ENCODE measurements at regions not wholly inside any gene's neighbourhood (a gene's known extent, or its start where the extent isn't known, plus 50 kb on each side); places are given as distances from the start of the nearest gene placed in this dataset.

DNA sequence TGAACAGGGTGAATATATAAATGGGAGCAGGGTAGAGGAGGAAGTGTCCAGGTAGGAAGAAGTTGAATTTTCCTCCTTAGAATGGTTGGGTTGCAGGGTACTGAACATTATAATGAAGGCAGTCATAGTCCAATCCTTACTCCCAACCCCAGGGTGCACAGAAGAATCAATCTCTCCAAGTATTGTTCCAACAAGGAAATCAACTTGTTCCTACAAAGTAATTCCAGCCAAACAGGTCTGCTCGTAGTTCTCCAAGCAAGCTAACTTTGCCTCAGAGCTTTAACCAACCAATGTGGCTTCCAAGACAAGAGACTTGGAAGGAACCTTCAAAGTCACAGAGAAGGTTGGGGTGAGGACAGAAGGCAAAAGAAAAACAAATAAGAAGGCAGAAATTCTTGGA is 527.2 kb downstream of the MED13L start:
- no peak for ATAC-seq (ENCODE audit: poor library complexity)
- DNase-seq = no peak
- intact Hi-C loops (cut with DNase I) = loop anchor here (5.0 kb wide), 1 partner anchor 1083 kb away; no protein-coding TSS in a partner anchor

DNA sequence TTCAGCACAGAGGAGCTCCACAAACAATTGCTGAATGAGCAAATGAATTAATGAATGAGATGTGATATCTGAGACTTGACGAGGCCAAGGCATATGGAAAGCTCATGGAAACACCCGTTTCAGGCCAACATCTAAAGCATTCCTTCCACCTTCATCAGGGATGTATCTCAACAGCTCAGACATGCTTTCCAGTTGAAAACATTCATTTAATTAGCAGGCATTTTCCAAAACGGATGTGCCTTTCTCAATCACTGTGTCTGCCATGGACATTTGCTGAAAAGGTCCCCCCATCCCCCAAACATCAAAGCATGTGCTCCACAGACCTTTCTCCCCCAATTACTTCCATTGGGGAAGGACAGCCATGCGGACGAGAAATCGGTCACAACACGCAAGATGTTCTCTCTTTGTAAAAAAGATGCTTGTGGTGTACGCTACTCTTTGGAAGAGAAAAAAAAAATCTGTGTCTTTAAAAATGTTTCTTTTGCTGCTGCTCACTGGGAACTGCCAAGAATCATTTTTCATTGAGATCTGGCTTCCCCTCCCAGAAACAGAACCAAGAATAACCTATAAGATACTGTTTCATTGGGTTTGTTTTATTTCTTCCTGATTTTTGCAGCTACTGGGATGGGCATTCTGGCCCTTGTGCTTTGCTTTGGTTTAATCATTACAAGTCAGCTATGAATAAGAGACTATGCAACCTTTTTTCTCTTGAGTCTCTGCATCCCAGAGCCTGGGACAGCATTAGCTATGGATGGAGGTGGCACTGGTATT is 528.2 kb downstream of the MED13L start:
- intact Hi-C loops (cut with DNase I) = no loop called here
- ATAC-seq (ENCODE audit: poor library complexity) (no peak), DNase-seq (no peak)

DNA sequence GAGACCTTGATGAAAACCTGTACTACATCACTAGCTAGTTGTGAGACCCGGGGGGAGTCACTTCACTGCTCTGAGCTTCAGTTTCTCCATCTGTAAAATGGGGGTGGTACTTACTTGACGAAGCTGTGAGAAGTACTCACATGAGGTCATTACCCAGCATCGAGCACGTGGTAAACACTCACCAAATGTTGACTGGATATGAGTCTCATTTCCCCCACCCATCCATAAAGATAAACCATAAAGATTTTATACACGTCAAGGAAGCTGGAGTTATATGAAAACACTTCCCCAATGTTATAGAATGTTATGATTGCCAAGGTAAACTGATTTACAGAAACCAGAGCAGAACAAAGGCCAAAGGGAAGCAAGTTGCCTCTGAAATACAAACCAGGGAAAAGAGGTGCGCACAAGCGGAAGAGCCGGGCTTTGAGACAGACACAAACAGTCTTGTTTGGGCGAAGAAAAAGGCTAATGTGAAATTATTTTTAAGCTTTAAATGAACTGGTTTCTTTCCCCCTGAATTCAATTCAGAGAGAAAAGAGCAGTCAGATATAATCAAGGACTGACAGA is 536.8 kb downstream of the MED13L start:
- ATAC-seq (ENCODE audit: poor library complexity) (no peak), DNase-seq (no peak)
- intact Hi-C loops (cut with DNase I) = no loop called here

DNA sequence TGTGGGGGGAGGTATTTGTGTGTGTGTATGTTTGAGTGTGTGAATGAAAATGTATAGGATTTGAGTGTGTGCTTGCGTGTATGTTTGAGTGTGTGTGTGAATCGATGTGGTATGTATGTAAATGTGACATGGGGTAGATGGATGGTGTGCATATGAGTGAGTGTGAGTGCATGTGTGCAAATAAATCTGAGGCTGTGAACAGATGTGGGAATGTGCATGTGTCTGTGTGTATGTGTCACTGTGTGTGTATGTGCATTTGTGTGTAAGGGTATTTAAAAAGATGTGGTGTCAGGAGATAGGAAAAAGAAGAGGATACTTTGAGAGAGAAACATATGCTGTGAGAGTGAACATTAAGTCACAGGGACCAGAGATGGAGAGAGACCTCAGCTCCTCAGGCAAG is 539.6 kb downstream of the MED13L start:
- DNase-seq (no peak), ATAC-seq (ENCODE audit: poor library complexity) (no peak)
- intact Hi-C loops (cut with DNase I) = no loop called here

DNA sequence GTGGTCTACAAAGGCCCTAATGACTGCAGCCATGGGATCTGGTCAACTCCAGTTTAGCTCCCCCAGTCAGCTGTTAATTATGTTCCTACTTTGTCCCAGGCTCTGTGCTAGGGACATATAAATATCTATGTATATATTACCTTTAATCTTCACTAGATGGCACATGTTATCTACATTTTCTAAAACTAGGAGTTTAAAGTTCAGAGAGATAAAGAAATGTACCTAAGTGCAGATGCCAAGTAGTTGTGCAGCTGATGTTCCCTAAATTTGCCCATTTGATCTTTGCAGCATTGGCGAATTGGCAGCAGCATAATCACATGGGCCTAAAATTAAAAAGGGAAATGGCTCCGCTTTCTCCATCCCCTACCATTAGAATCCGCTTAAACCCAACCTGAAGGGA is 541.1 kb downstream of the MED13L start:
- DNase-seq (no peak), ATAC-seq (ENCODE audit: poor library complexity) (no peak)
- intact Hi-C loops (cut with DNase I) = no loop called here

DNA sequence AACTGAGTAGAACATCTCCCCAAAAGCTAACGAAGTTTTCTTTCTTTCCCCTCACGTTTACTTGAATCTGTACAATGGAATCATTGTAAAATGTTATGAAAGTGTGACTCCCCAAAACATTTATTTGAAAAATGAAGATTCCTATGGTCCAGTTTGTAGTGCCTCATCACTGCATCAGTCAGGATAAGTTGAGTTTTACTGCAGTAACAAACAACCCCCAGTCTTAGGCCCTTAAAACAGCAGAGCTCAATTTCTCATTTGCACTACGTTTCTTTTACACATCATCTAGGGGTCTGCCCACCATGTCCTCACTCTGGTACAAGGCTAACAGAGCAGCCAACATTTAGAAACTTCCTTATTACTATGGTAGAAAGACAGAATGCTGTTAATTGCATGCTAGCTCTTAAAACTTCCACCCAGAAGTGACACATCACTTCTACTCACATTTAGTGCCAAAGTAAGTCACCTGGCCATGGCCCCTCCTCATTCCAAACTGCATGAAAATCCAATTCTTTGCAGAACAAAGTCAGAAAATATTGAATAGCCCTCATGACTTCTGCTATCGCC is 546.4 kb downstream of the MED13L start:
- ATAC-seq (ENCODE audit: poor library complexity) = no peak
- intact Hi-C loops (cut with DNase I) = no loop called here
- no peak for DNase-seq

DNA sequence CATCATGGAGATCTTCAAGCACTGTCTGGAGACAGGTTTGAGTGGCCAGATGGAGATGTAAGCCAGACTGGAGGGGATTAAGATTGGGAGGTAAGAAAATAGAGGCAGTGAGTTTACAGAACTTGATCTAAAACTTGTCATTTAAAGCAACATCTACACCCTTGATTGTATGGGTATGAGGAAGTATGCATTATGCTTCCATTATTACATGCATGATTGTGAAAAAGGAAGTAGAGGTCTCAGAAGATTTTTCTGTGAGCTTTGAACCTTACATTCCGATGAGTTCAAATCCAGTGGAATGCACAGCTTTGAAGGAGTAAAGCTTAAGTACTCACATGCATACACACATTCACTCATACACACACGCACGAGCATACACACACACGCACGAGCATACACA is 550.8 kb downstream of the MED13L start:
- intact Hi-C loops (cut with DNase I) = no loop called here
- ATAC-seq (ENCODE audit: poor library complexity) = no peak
- no peak for DNase-seq

DNA sequence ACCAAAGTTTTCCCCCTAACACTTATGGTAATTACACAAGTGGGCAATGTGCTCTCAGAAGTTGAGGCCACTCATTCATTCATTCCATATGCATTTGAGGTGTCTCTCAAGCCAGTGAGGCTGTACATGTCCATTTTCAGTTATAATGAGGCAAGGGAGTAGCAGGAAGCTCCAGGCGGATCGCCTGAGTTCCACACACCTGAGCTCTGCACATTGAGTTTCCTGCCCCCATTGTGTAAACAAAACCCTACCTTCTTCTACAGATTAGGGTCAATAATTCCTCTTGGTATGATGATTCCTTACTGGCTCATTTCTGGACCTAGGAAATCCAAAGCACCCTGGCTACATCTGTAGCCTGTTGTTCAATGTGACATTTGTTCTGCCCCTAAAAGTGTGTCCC is 555.3 kb downstream of the MED13L start:
- ATAC-seq (ENCODE audit: poor library complexity) (no peak), DNase-seq (no peak)
- intact Hi-C loops (cut with DNase I) = no loop called here

DNA sequence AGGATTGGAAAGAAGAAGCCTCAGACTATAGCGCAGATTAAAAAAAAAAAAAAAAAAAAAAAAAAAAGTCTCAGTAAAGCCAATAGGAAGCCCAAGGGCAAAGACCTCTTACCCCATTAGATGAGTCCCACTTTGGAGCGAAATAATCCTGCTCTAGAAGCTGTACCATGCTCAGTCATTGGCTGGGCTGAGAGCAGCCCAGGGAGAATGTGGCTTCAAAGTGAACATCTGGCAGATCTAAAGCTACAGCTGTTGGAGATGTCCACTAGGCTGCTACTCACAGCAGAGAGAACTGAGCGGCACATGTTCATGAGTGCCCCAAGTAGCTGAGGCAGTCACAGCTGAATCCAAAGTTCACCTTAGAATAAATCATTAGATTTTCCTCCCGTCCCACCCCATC is 560.9 kb downstream of the MED13L start:
- ATAC-seq (ENCODE audit: poor library complexity) = no peak
- intact Hi-C loops (cut with DNase I) = no loop called here
- DNase-seq = no peak

DNA sequence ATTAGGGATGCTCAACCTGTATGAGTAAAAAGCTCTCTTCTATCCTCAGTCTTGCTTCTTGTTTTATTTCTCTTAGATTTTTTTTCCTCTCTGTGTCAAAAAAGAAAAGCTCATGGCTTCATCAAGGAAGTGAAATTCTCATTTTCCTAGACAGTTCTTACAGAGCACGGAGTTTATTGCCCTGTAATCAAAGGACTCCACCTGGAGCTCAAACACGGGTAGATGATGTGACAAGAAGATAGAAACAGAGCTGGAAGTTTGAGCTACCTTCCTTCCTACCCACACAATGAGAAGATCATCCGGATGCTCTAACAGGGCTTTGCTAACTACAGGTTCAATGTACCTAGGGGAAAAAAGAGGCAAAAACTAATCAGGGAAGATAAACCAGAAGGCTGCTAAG is 564.8 kb downstream of the MED13L start:
- ATAC-seq (ENCODE audit: poor library complexity) (no peak), DNase-seq (no peak)
- intact Hi-C loops (cut with DNase I) = no loop called here

DNA sequence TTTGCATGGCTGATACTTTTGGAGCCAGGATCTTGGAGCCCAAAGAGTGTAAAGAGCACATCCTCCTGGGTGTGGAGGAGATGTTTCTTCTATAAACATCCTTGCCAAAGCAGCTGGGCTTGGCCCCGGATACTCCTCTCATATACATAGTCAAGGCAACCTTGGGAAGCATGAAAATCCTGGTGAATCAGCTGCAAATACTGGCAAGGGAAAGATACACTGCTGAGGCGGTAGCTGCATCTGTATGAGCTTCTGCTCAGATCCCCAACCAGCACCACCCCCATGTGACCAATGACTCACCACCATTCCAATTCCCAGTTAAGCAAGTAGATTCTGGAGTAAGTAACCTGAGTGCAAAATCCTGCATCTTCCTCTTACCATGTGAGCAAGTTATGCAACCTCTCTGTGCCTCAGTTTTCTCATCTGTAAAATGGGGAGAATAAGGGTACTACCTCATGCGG is 567.4 kb downstream of the MED13L start:
- peak; percentile 48 for DNase-seq
- intact Hi-C loops (cut with DNase I) = no loop called here

DNA sequence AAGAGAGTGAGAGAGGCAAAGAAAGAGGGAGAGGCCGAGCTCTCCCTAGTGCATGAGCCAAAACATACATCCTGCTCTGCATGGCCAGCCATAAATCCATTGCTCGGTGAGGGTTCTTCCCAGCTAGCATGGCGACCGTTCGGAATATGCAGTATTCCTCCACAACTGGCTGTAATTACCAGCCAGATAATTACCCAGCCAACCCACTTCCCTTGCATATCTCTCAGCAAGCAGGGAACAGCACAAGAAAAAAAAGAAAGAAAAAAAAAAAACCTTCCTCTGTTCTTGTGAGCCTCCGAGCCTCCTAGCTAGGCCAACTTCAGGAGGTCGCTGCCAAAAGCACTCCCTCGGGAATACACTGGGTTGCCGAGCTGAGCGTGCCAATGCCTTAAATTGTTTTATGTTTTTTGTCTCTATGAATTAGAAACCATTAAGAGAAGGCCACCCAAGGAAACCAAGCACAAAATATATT is 567.9 kb downstream of the MED13L start:
- DNase-seq (peak; percentile 83), ATAC-seq (ENCODE audit: poor library complexity) (peak; percentile 74)
- intact Hi-C loops (cut with DNase I) = no loop called here

More for the DNA sequence above, 567.4 kb downstream of the MED13L start:
- peak; percentile 82 for ATAC-seq (ENCODE audit: poor library complexity)

DNA sequence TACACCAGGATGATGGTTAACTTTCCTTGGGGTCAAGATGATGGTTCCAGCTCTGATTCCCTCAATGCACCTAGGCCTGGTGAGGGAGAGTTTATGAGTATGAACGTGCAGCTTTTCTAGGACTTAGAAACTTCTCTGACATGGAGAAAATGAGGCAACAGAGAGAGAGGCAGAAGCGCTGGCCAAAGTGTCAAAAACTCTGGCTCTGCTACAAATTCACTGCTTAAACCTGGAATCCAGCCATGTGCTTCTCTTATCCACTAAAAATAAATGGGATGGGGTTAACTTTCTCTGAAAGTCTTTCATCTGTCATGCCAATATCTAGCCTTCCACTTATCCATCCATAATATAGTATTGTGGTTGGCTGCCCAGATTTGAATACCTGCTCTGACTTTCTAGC is 568.7 kb downstream of the MED13L start:
- ATAC-seq (ENCODE audit: poor library complexity) (no peak), DNase-seq (no peak)
- intact Hi-C loops (cut with DNase I) = no loop called here

DNA sequence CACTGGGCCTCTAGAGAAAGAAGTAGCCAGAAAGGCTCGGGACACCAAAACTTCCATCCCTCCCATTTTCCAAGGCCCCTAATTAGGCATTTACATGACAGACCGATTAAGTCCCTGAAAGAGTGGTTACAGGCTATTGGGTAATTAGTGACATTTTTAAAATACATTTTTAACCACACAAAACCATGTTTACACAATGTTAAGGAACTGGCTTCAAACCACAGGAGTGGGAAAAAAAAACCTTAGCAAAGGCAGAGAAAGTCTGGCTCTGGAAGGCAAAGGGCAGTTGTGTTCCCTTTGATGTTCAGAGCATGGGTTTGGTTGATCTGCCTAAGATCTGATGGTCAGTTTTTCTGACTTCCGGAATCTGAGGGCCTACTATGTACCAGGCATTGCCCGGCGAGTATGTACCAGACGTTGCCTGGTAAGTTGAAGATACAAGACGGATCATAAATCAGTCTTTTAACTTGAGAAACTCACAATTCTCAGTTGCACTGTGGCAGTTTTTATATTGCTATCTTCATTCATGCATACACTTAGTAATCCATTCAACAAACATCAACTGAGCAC is 576.5 kb downstream of the MED13L start:
- no peak for ATAC-seq (ENCODE audit: poor library complexity)
- no peak for DNase-seq
- intact Hi-C loops (cut with DNase I) = no loop called here

DNA sequence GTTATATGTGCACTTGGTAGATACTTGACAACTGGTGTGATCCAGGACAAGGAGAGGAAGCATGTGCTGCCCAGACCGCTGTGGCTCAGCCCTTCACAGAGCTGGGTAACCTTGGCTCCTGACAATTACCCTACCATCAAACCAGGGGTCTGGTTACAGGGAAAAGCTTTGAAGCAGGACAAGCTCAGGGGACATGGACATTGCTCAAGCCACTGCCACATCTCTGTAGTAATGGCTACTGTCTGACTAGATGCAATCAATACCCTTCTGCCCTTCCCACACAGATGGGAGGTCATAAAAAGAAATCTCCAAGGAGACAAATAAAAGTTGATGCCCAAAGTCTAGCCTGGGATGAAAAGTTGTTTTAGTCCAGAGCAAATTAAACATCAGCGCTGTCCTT is 577.4 kb downstream of the MED13L start:
- intact Hi-C loops (cut with DNase I) = no loop called here
- DNase-seq (no peak), ATAC-seq (ENCODE audit: poor library complexity) (no peak)

DNA sequence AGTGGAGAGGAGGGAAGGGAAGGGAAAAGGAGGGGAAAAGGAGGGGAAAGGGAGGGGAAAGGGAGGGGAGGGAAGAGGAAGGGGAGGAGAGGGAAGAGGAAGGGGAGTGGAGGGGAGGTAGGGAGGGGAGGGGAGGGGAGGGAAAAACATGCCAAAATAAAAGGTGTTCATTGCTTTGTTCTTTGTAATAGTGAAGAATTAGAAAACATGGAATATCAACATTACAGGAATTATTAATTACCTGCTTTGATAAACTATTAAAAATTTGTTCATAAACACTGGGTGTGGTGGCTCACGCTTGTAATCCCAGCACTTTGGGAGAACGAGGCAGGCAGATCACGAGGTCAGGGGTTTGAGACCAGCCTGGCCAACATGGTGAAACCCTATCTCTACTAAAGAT is 579.2 kb downstream of the MED13L start:
- ATAC-seq (ENCODE audit: poor library complexity) (no peak), DNase-seq (no peak)
- intact Hi-C loops (cut with DNase I) = no loop called here

DNA sequence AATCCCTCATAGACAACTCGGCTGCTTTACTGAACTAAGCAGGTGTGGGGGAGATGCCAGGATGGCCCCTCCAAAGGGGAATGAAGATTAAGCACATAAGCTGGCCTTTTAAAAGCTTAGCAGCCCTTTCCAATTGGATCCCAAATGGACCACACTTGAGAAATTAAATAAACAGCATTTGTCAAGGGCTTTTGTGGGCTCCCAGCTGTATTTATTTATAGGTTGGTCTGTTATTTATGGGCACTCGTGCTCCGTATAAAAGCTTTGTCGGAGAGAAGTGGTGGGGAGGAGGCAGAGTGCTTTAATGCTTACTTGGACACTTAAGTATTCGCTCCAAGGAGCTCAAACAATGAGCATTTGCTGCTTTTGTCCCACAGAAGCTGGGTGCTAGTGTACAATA is 580.2 kb downstream of the MED13L start:
- intact Hi-C loops (cut with DNase I) = no loop called here
- ATAC-seq (ENCODE audit: poor library complexity) = no peak
- DNase-seq = no peak

DNA sequence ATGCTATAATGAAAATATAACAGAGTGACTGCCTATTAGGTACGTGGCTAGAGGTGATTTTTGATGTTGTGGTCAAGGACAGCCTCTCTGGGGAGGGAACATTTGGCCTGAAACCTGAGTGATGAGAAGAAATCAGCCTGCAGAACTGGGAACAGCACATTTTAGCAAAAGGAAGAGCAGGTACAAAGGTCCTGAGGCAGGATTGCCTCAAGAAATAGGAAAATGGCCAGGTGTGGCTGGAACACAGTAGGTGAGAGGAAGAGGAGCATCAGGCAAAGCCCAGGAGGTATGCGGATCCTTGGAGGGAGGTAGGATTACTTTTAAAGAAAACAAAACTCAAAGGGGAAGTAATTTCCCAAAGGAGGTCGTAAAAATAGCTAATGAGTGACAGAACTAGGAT is 582.9 kb downstream of the MED13L start:
- no peak for ATAC-seq (ENCODE audit: poor library complexity)
- no peak for DNase-seq
- intact Hi-C loops (cut with DNase I) = no loop called here

DNA sequence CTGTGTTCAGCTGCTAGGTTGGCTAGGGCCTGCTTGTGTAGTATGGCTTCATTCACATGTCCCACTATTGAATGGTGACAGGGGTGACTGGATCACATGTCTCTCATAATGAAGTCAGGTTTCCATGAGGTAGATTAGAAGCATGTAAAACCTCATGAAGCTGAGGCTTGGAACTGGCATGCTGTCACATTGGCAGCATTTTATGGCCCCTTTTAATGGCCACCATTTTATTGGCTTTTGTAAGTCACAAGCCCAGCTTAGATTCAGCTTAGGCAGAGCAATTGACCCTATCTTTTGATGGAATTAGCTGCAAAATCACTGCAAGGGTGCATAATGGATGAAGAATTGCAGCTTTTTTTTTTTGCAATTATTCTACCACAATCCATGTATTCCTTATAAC is 583.5 kb downstream of the MED13L start:
- DNase-seq (no peak), ATAC-seq (ENCODE audit: poor library complexity) (no peak)
- intact Hi-C loops (cut with DNase I) = no loop called here

DNA sequence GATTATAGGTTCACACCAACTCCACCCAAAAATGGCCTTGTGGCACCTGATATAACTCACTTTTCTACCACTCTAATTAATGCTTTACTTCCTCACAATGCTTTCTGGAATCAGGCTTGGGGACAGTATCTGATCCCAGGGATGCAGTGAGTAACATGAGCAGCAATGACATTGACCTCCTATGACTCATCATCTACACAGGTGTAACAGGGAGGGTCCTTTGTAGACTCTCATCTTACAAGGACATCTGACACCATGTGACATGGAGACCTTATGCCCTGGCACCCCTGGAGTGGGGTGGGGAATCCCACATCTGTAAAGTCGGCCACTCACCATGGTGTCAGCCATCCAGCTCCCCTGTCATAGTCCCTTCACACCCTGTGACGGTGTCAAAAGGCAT is 586.4 kb downstream of the MED13L start:
- ATAC-seq (ENCODE audit: poor library complexity) = no peak
- intact Hi-C loops (cut with DNase I) = no loop called here
- no peak for DNase-seq
